GM12891 (cell line): ENCODE measurements at regions not wholly inside any gene's neighbourhood (a gene's known extent, or its start where the extent isn't known, plus 50 kb on each side); places are given as distances from the start of the nearest gene placed in this dataset.

Experiments
- PAX5 ChIP-seq: IDR thresholded peaks from 2 replicates; pipeline ENCODE4 v1.6.1; 2011; ENCODE audit warnings: low read length, moderate library complexity, mild to moderate bottlenecking; ENCODE audit not compliant: insufficient read depth, severe bottlenecking
- POLR2A ChIP-seq: IDR thresholded peaks from 2 replicates; pipeline ENCODE4 v1.6.1; 2011; ENCODE audit warnings: low read depth, low read length, control low read depth
- POLR2AphosphoS5 ChIP-seq: IDR thresholded peaks from 2 replicates; pipeline ENCODE4 v1.6.1; 2011; ENCODE audit warnings: low read depth, low read length, control low read depth
- POU2F2 ChIP-seq: IDR thresholded peaks from 2 replicates; pipeline ENCODE4 v1.6.1; 2011; ENCODE audit warnings: low read depth, mild to moderate bottlenecking, control low read depth, low read length, moderate library complexity
- SPI1 ChIP-seq: IDR thresholded peaks from 2 replicates; pipeline ENCODE4 v1.6.1; 2011; ENCODE audit warnings: low read depth, low read length, control low read depth
- TAF1 ChIP-seq: IDR thresholded peaks from 2 replicates; pipeline ENCODE4 v1.6.1; 2011; ENCODE audit warnings: low read depth, low read length, control low read depth

DNA sequence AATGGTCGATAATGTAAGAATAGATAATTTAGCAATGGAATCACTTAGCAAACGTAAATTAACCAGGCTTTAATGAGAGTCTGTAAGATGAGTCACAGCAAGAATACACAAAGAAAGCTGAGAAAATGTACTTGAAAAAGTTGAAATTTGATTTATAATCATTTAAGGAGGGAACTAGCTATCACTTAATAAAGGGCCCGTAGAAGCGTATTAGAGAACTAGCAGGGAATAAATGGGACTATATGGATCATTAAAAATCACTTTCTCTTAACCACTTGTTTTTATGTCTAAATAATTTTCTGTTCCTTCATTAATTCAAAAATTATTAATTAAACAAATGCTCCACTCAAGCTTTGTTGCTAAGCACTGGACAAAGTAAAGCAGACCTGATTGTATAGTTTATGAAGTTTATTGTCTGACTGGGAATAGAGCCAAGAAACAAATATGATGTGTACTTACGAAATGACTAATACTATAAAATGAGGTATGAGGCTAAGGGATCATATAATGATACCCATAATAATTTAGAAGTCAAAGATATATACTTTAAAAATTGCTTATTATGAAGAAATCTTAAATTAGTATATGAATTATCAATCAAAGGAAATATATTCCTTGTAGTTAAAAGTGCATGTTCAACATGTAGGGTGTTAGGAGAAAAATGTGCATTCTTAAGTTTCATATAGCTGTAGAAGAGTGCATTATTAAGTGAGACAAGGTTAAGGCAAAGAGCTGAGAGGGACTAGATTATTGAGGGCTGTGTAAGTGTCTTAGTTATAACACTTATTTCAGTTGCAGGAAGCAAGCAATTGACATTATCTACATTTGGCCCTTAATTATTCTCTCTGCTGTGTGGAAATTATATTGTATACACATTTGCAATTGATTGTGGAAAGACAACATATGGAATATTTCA lies 196.8 kb downstream of the PRDM9 start:
- TF ChIP-seq SPI1 (no peak), TAF1 (no peak), POLR2A (no peak), POLR2AphosphoS5 (no peak), PAX5 (no peak), POU2F2 (no peak)
